ENCODE measurements at regions not wholly inside any gene's neighbourhood (a gene's known extent, or its start where the extent isn't known, plus 50 kb on each side); places are given as distances from the start of the nearest gene placed in this dataset.
"Not testable (repeated sequence)": the region's sequence is repeated elsewhere in the genome, so short reads cannot be mapped to it uniquely, and the experiment has no call there.

DNA sequence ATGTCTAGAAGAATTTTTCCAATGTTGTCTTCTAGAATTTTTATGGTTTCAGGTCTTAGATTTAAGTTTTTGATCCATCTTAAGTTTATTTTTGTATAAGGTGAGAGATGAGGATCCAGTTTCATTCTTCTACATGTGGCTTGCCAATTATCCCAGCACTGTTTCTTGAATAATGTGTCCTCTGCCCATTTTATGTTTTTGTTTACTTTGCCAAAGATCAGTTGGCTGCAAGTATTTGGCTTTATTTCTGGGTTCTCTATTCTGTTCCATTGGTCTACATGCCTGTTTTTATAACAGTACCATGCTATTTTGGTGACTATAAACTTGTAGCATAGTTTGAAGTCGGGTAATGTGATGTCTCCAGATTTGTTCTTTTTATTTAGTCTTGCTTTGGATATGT is 78.2 kb upstream of the PTPN13 start:
- H3K9me3 ChIP-seq (ENCODE audit: low read length) = peaks cover 18% of the 10 kb centered on the region; the same call in 1 of the 2 replicates
- H3K79me2 ChIP-seq (ENCODE audit: insufficient read depth, low read length); H4K20me1 ChIP-seq (ENCODE audit: insufficient read depth, low read length); H2AFZ ChIP-seq (ENCODE audit: low read length); H3K36me3 ChIP-seq (replicated peaks in 1 of 2; ENCODE audit: control insufficient read depth in 1 of 2, insufficient read depth in 2 of 2, low read length in 2 of 2); ATAC-seq; BruUV-seq (replicated peaks); H3K27me3 ChIP-seq (ENCODE audit: control insufficient read depth in 1 of 2, insufficient read depth in 2 of 2, low read length in 2 of 2); intact Hi-C loops (cut with micrococcal nuclease; ENCODE audit: unreplicated experiment); DNase-seq (ENCODE audit: low spot score); in situ Hi-C loops (cut with HindIII; ENCODE audit: extremely low pct_ligation_motif_present, low pct_unique_long_range_greater_than_20kb); CTCF ChIA-PET (ENCODE audit: low intra/inter-chr PET ratio, low total read pairs); H3K27ac ChIP-seq (ENCODE audit: extremely low read length, insufficient read depth, low read length); H3K9ac ChIP-seq (ENCODE audit: insufficient read depth, low read depth, low read length); POLR2A ChIA-PET; H3K4me2 ChIP-seq (ENCODE audit: low read depth, low read length); H3K4me1 ChIP-seq (ENCODE audit: insufficient read depth, low read length); H3K4me3 ChIP-seq (replicated peaks in 1 of 3; ENCODE audit: insufficient read depth in 1 of 3, low read depth in 2 of 3, low read length in 3 of 3); FAIRE-seq: not testable (repeated sequence)
- 0% methylated on average over 1 of the region's 1 CpG for WGBS (ENCODE audit: low lambda C conversion rate)

DNA sequence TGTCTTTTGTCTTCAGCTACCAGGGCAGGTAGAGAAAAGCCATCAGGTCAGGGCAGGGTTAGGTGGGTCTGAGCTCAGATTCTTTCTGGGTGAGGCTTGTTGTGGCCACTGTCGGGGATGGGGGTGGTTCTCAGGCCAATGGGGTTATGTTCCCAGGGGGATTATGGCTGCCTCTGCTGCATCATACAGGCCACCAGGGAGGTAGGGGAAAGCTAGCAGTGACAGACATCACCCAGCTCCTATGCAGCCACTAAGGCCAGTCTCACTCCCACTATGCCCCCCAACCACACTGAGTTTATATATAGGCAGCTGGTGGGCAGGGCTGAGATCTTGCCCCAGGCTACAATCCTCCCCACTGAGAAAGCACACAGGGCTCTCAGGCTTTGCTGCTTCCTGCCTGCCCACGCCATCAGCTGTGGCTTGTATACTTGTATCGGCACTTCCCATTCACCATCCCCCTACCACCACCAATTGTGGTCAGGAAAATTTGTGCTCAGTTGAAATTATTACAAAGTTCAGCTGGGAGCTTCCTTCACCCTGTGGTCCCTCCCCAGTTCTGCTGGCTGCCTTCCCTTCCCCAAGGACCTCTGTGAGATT is 72.6 kb upstream of the PTPN13 start:
- H4K20me1 ChIP-seq (ENCODE audit: insufficient read depth, low read length) = no peaks in the 10 kb centered on the region
- CTCF ChIA-PET (ENCODE audit: low intra/inter-chr PET ratio, low total read pairs) = no interaction called here
- H3K4me3 ChIP-seq (replicated peaks in 1 of 3; ENCODE audit: insufficient read depth in 1 of 3, low read depth in 2 of 3, low read length in 3 of 3) = no peak overlapping the region
- POLR2A ChIA-PET = no interaction called here
- in situ Hi-C loops (cut with HindIII; ENCODE audit: extremely low pct_ligation_motif_present, low pct_unique_long_range_greater_than_20kb) = no loop called here
- H3K79me2 ChIP-seq (ENCODE audit: insufficient read depth, low read length) = no peaks in the 10 kb centered on the region
- no peaks in the 10 kb centered on the region for H3K36me3 ChIP-seq (replicated peaks in 1 of 2; ENCODE audit: control insufficient read depth in 1 of 2, insufficient read depth in 2 of 2, low read length in 2 of 2)
- FAIRE-seq (no peak), ATAC-seq (no peak), DNase-seq (ENCODE audit: low spot score) (no peak)
- no peak for TF ChIP-seq ZMAT3 (CRISPR knock-in tag; conservative IDR thresholded peaks at IDR 0.05)
- TF ChIP-seq ZNF747 (CRISPR knock-in tag; IDR thresholded peaks at IDR 0.05; ENCODE audit: borderline replicate concordance) = no peak
- no peak for TF ChIP-seq ZNF260 (CRISPR knock-in tag; IDR thresholded peaks at IDR 0.05; ENCODE audit: borderline replicate concordance, low read depth)
- no peak for TF ChIP-seq REPIN1 (CRISPR knock-in tag; IDR thresholded peaks at IDR 0.05; ENCODE audit: borderline replicate concordance, low read depth)
- TF ChIP-seq ZNF431 (CRISPR knock-in tag; IDR thresholded peaks at IDR 0.05; ENCODE audit: borderline replicate concordance, low read depth) = no peak
- TF ChIP-seq ZNF558 (CRISPR knock-in tag; IDR thresholded peaks at IDR 0.05; ENCODE audit: borderline replicate concordance) = no peak
- H2AFZ ChIP-seq (ENCODE audit: low read length) = no peak overlapping the region
- no peak overlapping the region for H3K4me2 ChIP-seq (ENCODE audit: low read depth, low read length)
- H3K4me1 ChIP-seq (ENCODE audit: insufficient read depth, low read length) = no peaks in the 10 kb centered on the region
- intact Hi-C loops (cut with micrococcal nuclease; ENCODE audit: unreplicated experiment) = no loop called here
- H3K27me3 ChIP-seq (ENCODE audit: control insufficient read depth in 1 of 2, insufficient read depth in 2 of 2, low read length in 2 of 2) = no peaks in the 10 kb centered on the region; a peak in 1 of 5 replicates
- H3K9ac ChIP-seq (ENCODE audit: insufficient read depth, low read depth, low read length) = no peak overlapping the region
- H3K27ac ChIP-seq (ENCODE audit: extremely low read length, insufficient read depth, low read length) = no peak overlapping the region
- 0% methylated on average over 2 of the region's 3 CpGs for WGBS (ENCODE audit: low lambda C conversion rate)
- no TSS peak for BruUV-seq (replicated peaks)
- peaks cover 18% of the 10 kb centered on the region; the same call in 1 of the 2 replicates for H3K9me3 ChIP-seq (ENCODE audit: low read length)
